ENCODE measurements at regions not wholly inside any gene's neighbourhood (a gene's known extent, or its start where the extent isn't known, plus 50 kb on each side); places are given as distances from the start of the nearest gene placed in this dataset.

- ChIA-PET CTCF (ENCODE audit: low intra/inter-chr PET ratio) (no interaction called here), POLR2A (no interaction called here)
- no TSS peak for BruUV-seq (replicated peaks)
- TF ChIP-seq ZNF830 (CRISPR knock-in tag; IDR thresholded peaks at IDR 0.05), result no peak
- Histone ChIP-seq H3K9me1 (ENCODE audit: control insufficient read depth, insufficient read depth, low read length) (no peaks in the 10 kb centered on the region), H3K4me2 (ENCODE audit: insufficient read depth, low read length) (no peak overlapping the region), H4K20me1 (replicated peaks; ENCODE audit: control insufficient read depth, insufficient read depth, low read length) (no peaks in the 10 kb centered on the region), H3K4me1 (replicated peaks in 1 of 2; ENCODE audit: control insufficient read depth in 2 of 2, insufficient read depth in 2 of 2, low read length in 2 of 2) (no peaks in the 10 kb centered on the region), H3K9me3 (replicated peaks; ENCODE audit: control insufficient read depth, insufficient read depth, low read depth, low read length) (no peaks in the 10 kb centered on the region), H3K9ac (ENCODE audit: insufficient read depth in 1 of 2, low read depth in 2 of 2, low read length in 2 of 2) (no peak overlapping the region), H3K27me3 (ENCODE audit: control insufficient read depth in 2 of 2, insufficient read depth in 2 of 2, low read length in 2 of 2) (no peaks in the 10 kb centered on the region; a peak in 1 of 5 replicates), H3K27ac (ENCODE audit: extremely low read depth, low read depth, low read length) (no peak overlapping the region), H3K36me3 (ENCODE audit: control insufficient read depth, insufficient read depth, low read length) (no peaks in the 10 kb centered on the region), H2AFZ (ENCODE audit: low read depth, low read length) (no peak overlapping the region), H3K79me2 (ENCODE audit: control insufficient read depth, insufficient read depth, low read length) (no peaks in the 10 kb centered on the region), H3K4me3 (no peak overlapping the region)
- intact Hi-C loops (cut with micrococcal nuclease) (no loop called here), in situ Hi-C loops (cut with MboI) (no loop called here)
- WGBS (ENCODE audit: insufficient coverage, low coverage, missing lambda C conversion rate), result 0% methylated on average over 1 of the region's 1 CpG
- FAIRE-seq, result no peak
- DNase-seq (ENCODE audit: extremely low read depth in 1 of 4, low spot score in 3 of 4), result no peak
- ATAC-seq, result no peak
These were observed 353.0 kb upstream of the RORA start for GRCh38 chr15:61582092-61582491.

- in situ Hi-C loops (cut with MboI), result no loop called here
- H3K79me2 ChIP-seq (ENCODE audit: control insufficient read depth, insufficient read depth, low read length), result no peaks in the 10 kb centered on the region
- no peak overlapping the region for H3K4me3 ChIP-seq
- no peaks in the 10 kb centered on the region for H4K20me1 ChIP-seq (replicated peaks; ENCODE audit: control insufficient read depth, insufficient read depth, low read length)
- intact Hi-C loops (cut with micrococcal nuclease), result no loop called here
- H3K4me2 ChIP-seq (ENCODE audit: insufficient read depth, low read length), result no peak overlapping the region
- no peaks in the 10 kb centered on the region; a peak in 1 of 5 replicates for H3K27me3 ChIP-seq (ENCODE audit: control insufficient read depth in 2 of 2, insufficient read depth in 2 of 2, low read length in 2 of 2)
- H3K9ac ChIP-seq (ENCODE audit: insufficient read depth in 1 of 2, low read depth in 2 of 2, low read length in 2 of 2), result no peak overlapping the region
- ATAC-seq (no peak), FAIRE-seq (no peak), DNase-seq (ENCODE audit: extremely low read depth in 1 of 4, low spot score in 3 of 4) (no peak)
- BruUV-seq (replicated peaks), result no TSS peak
- no peak overlapping the region for H2AFZ ChIP-seq (ENCODE audit: low read depth, low read length)
- ChIA-PET CTCF (ENCODE audit: low intra/inter-chr PET ratio) (no interaction called here), POLR2A (no interaction called here)
- no peaks in the 10 kb centered on the region for H3K9me3 ChIP-seq (replicated peaks; ENCODE audit: control insufficient read depth, insufficient read depth, low read depth, low read length)
- H3K36me3 ChIP-seq (ENCODE audit: control insufficient read depth, insufficient read depth, low read length), result no peaks in the 10 kb centered on the region
- WGBS (ENCODE audit: insufficient coverage, low coverage, missing lambda C conversion rate), result 0% methylated on average over 1 of the region's 1 CpG
- no peak overlapping the region for H3K27ac ChIP-seq (ENCODE audit: extremely low read depth, low read depth, low read length)
- H3K4me1 ChIP-seq (replicated peaks in 1 of 2; ENCODE audit: control insufficient read depth in 2 of 2, insufficient read depth in 2 of 2, low read length in 2 of 2), result no peaks in the 10 kb centered on the region
- TF ChIP-seq NR3C1 (CRISPR knock-in tag; IDR thresholded peaks at IDR 0.05), result no peak
- no peak for TF ChIP-seq ZNF518B (CRISPR knock-in tag; IDR thresholded peaks at IDR 0.05)
- no peak for TF ChIP-seq ZNF586 (CRISPR knock-in tag; conservative IDR thresholded peaks at IDR 0.05)
- no peak for TF ChIP-seq HMGN3 (IDR thresholded peaks at IDR 0.05; ENCODE audit: borderline replicate concordance, extremely low read depth, insufficient read length, low read depth, low read length)
- TF ChIP-seq SMARCA4 (IDR thresholded peaks at IDR 0.05), result no peak
- no peaks in the 10 kb centered on the region for H3K9me1 ChIP-seq (ENCODE audit: control insufficient read depth, insufficient read depth, low read length)
These were observed 346.5 kb upstream of the RORA start for GRCh38 chr15:61575597-61575996.

All from K562 (cell line).